Peyer's patch (tissue), 4 donors: ENCODE measurements at regions not wholly inside any gene's neighbourhood (a gene's known extent, or its start where the extent isn't known, plus 50 kb on each side); places are given as distances from the start of the nearest gene placed in this dataset.

Experiments used
- POLR2A ChIP-seq, 2 donors: fragments of 450-650 bp; IDR thresholded peaks; one replicate each; pipeline ENCODE4 v1.5.1; 2017; ENCODE audit warnings: antibody characterized with exemption in 2 of 2, mild to moderate bottlenecking in 2 of 2, moderate library complexity in 2 of 2
- TF ChIP-seq, protein P1 (sequence below), 6 experiments: fragments of 450-650 bp in 4 of 6; fragments of 200-600 bp in 2 of 6; sonication (generic) in 1 of 6; IDR thresholded peaks; one replicate each; pipeline ENCODE4 v1.5.1; 2017 to 2019; ENCODE audit warnings: antibody characterized with exemption in 6 of 6, mild to moderate bottlenecking in 3 of 6, moderate library complexity in 1 of 6

- TF ChIP-seq, protein P1, sequence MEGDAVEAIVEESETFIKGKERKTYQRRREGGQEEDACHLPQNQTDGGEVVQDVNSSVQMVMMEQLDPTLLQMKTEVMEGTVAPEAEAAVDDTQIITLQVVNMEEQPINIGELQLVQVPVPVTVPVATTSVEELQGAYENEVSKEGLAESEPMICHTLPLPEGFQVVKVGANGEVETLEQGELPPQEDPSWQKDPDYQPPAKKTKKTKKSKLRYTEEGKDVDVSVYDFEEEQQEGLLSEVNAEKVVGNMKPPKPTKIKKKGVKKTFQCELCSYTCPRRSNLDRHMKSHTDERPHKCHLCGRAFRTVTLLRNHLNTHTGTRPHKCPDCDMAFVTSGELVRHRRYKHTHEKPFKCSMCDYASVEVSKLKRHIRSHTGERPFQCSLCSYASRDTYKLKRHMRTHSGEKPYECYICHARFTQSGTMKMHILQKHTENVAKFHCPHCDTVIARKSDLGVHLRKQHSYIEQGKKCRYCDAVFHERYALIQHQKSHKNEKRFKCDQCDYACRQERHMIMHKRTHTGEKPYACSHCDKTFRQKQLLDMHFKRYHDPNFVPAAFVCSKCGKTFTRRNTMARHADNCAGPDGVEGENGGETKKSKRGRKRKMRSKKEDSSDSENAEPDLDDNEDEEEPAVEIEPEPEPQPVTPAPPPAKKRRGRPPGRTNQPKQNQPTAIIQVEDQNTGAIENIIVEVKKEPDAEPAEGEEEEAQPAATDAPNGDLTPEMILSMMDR (IDR thresholded peaks at IDR 0.05) = no peak
- TF ChIP-seq POLR2A (IDR thresholded peaks at IDR 0.05) = no peak
Measured at GRCh38 chr11:19445771-19446170, 205.0 kb upstream of the E2F8 start.
